Suppressor macrophage treated with lipopolysaccharide for 1 hour (primary cell): ENCODE measurements at regions not wholly inside any gene's neighbourhood (a gene's known extent, or its start where the extent isn't known, plus 50 kb on each side); places are given as distances from the start of the nearest gene placed in this dataset.

ENCODE experiments used
- DNase-seq, 3 donors: peaks; one replicate each; pipeline ENCODE4 v3.0.0-alpha.2; 2020 to 2022

GRCh38 chr7:98514211-98515031 lies 102.7 kb upstream of the NPTX2 start:
- no peak for DNase-seq

- no peak for DNase-seq
These were observed 105.9 kb upstream of the NPTX2 start for GRCh38 chr7:98511175-98511574.

GRCh38 chr7:98509836-98510235 lies 107.2 kb upstream of the NPTX2 start:
- DNase-seq, result no peak

GRCh38 chr7:98506471-98506870 lies 105.6 kb upstream of the BAIAP2L1 start:
- DNase-seq, result no peak

- DNase-seq, result no peak
These were observed 99.9 kb upstream of the BAIAP2L1 start for GRCh38 chr7:98500764-98501163.

GRCh38 chr7:98496618-98497017 lies 95.7 kb upstream of the BAIAP2L1 start:
- DNase-seq, result no peak

- DNase-seq, result no peak
These were observed 94.5 kb upstream of the BAIAP2L1 start for GRCh38 chr7:98495200-98495955.

GRCh38 chr7:98493030-98493778 lies 92.3 kb upstream of the BAIAP2L1 start:
- no peak for DNase-seq

GRCh38 chr7:98488167-98488566 lies 87.3 kb upstream of the BAIAP2L1 start:
- no peak for DNase-seq

GRCh38 chr7:98483964-98484545 lies 83.2 kb upstream of the BAIAP2L1 start:
- DNase-seq, result no peak

- no peak for DNase-seq
These were observed 82.5 kb upstream of the BAIAP2L1 start for GRCh38 chr7:98483276-98483963.

GRCh38 chr7:98479318-98479717 lies 78.4 kb upstream of the BAIAP2L1 start:
- DNase-seq, result no peak

GRCh38 chr7:98475352-98475751 lies 74.5 kb upstream of the BAIAP2L1 start:
- no peak for DNase-seq

GRCh38 chr7:98474558-98474957 lies 73.7 kb upstream of the BAIAP2L1 start:
- no peak for DNase-seq

- DNase-seq, result no peak
These were observed 71.6 kb upstream of the BAIAP2L1 start for GRCh38 chr7:98472521-98472954.

- DNase-seq, result peak; percentile 15 to 35 (median 27)
These were observed 69.8 kb upstream of the BAIAP2L1 start for GRCh38 chr7:98470485-98471240.

GRCh38 chr7:98469088-98469487 lies 68.2 kb upstream of the BAIAP2L1 start:
- no peak for DNase-seq

- peak in 1 of 3 donors; percentile 6 for DNase-seq
These were observed 66.9 kb upstream of the BAIAP2L1 start for GRCh38 chr7:98467570-98468312.

GRCh38 chr7:98465022-98465421 lies 64.1 kb upstream of the BAIAP2L1 start:
- no peak for DNase-seq

GRCh38 chr7:98464558-98464940 lies 63.7 kb upstream of the BAIAP2L1 start:
- DNase-seq, result no peak
